HEK293 (cell line): ENCODE measurements at regions not wholly inside any gene's neighbourhood (a gene's known extent, or its start where the extent isn't known, plus 50 kb on each side); places are given as distances from the start of the nearest gene placed in this dataset.

Experiments used
- CTCF ChIA-PET: fragments of 350-600 bp; formaldehyde crosslinking; extraction: SDS; loops from one replicate; lab custom pipeline; 2021; ENCODE audit warnings: antibody characterized with exemption; lab: Yijun Ruan, JAX
- POLR2A ChIA-PET: fragments of 300-600 bp; formaldehyde crosslinking; extraction: SDS; loops from one replicate; lab custom pipeline; 2020; ENCODE audit warnings: antibody characterized with exemption, inconsistent platforms; lab: Yijun Ruan, JAX
- H3K27ac ChIP-seq: fragments of 200-500 bp; sonication (Bioruptor generic); 2 replicates; pipeline ENCODE4 v1.5.1; 2014; ENCODE audit warnings: low read depth, low read length, control low read depth, inconsistent platforms; ENCODE audit errors: extremely low read depth
- H3K36me3 ChIP-seq, 2 experiments: fragments of 200-500 bp in 1 of 2; sonication (Bioruptor generic) in 1 of 2; 1 replicate in 1 of 2; 2 replicates in 1 of 2; pipeline ENCODE4 v1.5.1; 2014 to 2017; ENCODE audit warnings: inconsistent platforms in 2 of 2, low read length in 2 of 2; ENCODE audit not compliant: control insufficient read depth in 2 of 2, insufficient read depth in 1 of 2
- H3K4me1 ChIP-seq: fragments of 200-500 bp; sonication (Bioruptor generic); 2 replicates; pipeline ENCODE4 v1.5.1; 2014; ENCODE audit warnings: mild to moderate bottlenecking, low read length, inconsistent platforms; ENCODE audit not compliant: control insufficient read depth, insufficient read depth
- H3K4me3 ChIP-seq: 2 replicates; pipeline ENCODE4 v1.5.1; 2011; ENCODE audit warnings: low read depth, mild to moderate bottlenecking, control low read depth, low read length, moderate library complexity
- H3K9me3 ChIP-seq: fragments of 200-500 bp; sonication (Bioruptor generic); 2 replicates; pipeline ENCODE4 v1.5.1; 2014; ENCODE audit warnings: low read depth, low read length, inconsistent platforms; ENCODE audit not compliant: control insufficient read depth, insufficient read depth
- BCL6B ChIP-seq: fragments of 450-650 bp; formaldehyde crosslinking; IDR thresholded peaks from 2 replicates; pipeline ENCODE4 v1.5.1; 2017; ENCODE audit warnings: missing biosample characterization, missing genetic modification characterization
- HIC1 ChIP-seq: fragments of 450-650 bp; formaldehyde crosslinking; IDR thresholded peaks from 2 replicates; pipeline ENCODE4 v1.5.1; 2016; ENCODE audit warnings: missing biosample characterization, missing genetic modification characterization
- INSM2 ChIP-seq: fragments of 450-650 bp; formaldehyde crosslinking; IDR thresholded peaks from 2 replicates; pipeline ENCODE4 v1.5.1; 2016; ENCODE audit warnings: missing biosample characterization, missing genetic modification characterization
- KLF16 ChIP-seq: fragments of 450-650 bp; formaldehyde crosslinking; IDR thresholded peaks from 2 replicates; pipeline ENCODE4 v1.5.1; 2017; ENCODE audit warnings: missing biosample characterization, missing genetic modification characterization
- MYNN ChIP-seq: fragments of 450-650 bp; formaldehyde crosslinking; IDR thresholded peaks from 2 replicates; pipeline ENCODE4 v1.5.1; 2016; ENCODE audit warnings: missing biosample characterization, missing genetic modification characterization, borderline replicate concordance
- PRDM4 ChIP-seq: fragments of 450-650 bp; formaldehyde crosslinking; IDR thresholded peaks from 2 replicates; pipeline ENCODE4 v1.5.1; 2017; ENCODE audit warnings: missing biosample characterization, missing genetic modification characterization
- SCRT1 ChIP-seq: fragments of 450-650 bp; formaldehyde crosslinking; IDR thresholded peaks from 2 replicates; pipeline ENCODE4 v1.5.1; 2016; ENCODE audit warnings: missing biosample characterization, missing genetic modification characterization, borderline replicate concordance
- SCRT2 ChIP-seq: fragments of 450-650 bp; formaldehyde crosslinking; IDR thresholded peaks from 2 replicates; pipeline ENCODE4 v1.5.1; 2016; ENCODE audit warnings: missing biosample characterization, missing genetic modification characterization
- ZBTB44 ChIP-seq: fragments of 450-650 bp; IDR thresholded peaks from 2 replicates; pipeline ENCODE4 v1.5.1; 2018; ENCODE audit warnings: missing biosample characterization, mild to moderate bottlenecking, missing genetic modification characterization
- ZNF140 ChIP-seq: fragments of 450-650 bp; formaldehyde crosslinking; IDR thresholded peaks from 2 replicates; pipeline ENCODE4 v1.5.1; 2016; ENCODE audit warnings: missing biosample characterization, missing genetic modification characterization
- ZNF146 ChIP-seq: fragments of 450-650 bp; formaldehyde crosslinking; IDR thresholded peaks from 2 replicates; pipeline ENCODE4 v1.5.1; 2016; ENCODE audit warnings: missing biosample characterization, missing genetic modification characterization
- ZNF26 ChIP-seq: fragments of 450-650 bp; formaldehyde crosslinking; IDR thresholded peaks from 2 replicates; pipeline ENCODE4 v1.5.1; 2016; ENCODE audit warnings: missing biosample characterization, missing genetic modification characterization
- ZNF266 ChIP-seq: fragments of 450-650 bp; formaldehyde crosslinking; IDR thresholded peaks from 2 replicates; pipeline ENCODE4 v1.5.1; 2016; ENCODE audit warnings: missing biosample characterization, missing genetic modification characterization, low read depth
- ZNF423 ChIP-seq: fragments of 450-650 bp; formaldehyde crosslinking; IDR thresholded peaks from 2 replicates; pipeline ENCODE4 v1.5.1; 2016; ENCODE audit warnings: missing biosample characterization, missing genetic modification characterization
- ZNF514 ChIP-seq: fragments of 450-650 bp; formaldehyde crosslinking; IDR thresholded peaks from 2 replicates; pipeline ENCODE4 v1.5.1; 2016; ENCODE audit warnings: missing biosample characterization, missing genetic modification characterization
- ZNF596 ChIP-seq: fragments of 450-650 bp; IDR thresholded peaks from 2 replicates; pipeline ENCODE4 v1.5.0; 2018; ENCODE audit warnings: missing biosample characterization, mild to moderate bottlenecking, missing genetic modification characterization, moderate library complexity
- ZNF621 ChIP-seq: fragments of 450-650 bp; formaldehyde crosslinking; IDR thresholded peaks from 2 replicates; pipeline ENCODE4 v1.5.1; 2017; ENCODE audit warnings: missing biosample characterization, missing genetic modification characterization
- ZNF777 ChIP-seq: fragments of 450-650 bp; formaldehyde crosslinking; IDR thresholded peaks from 2 replicates; pipeline ENCODE4 v1.5.1; 2017; ENCODE audit warnings: missing biosample characterization, missing genetic modification characterization, borderline replicate concordance
- ZSCAN23 ChIP-seq: fragments of 450-650 bp; formaldehyde crosslinking; IDR thresholded peaks from 2 replicates; pipeline ENCODE4 v1.5.1; 2016; ENCODE audit warnings: missing biosample characterization, missing genetic modification characterization
- ZXDB ChIP-seq: fragments of 450-650 bp; formaldehyde crosslinking; IDR thresholded peaks from 2 replicates; pipeline ENCODE4 v1.5.1; 2016; ENCODE audit warnings: missing biosample characterization, missing genetic modification characterization

- Histone ChIP-seq H3K9me3 (no peaks in the 10 kb centered on the region), H3K4me3 (no peak overlapping the region), H3K27ac (no peak overlapping the region), H3K36me3 (no peaks in the 10 kb centered on the region), H3K4me1 (no peaks in the 10 kb centered on the region)
- CTCF ChIA-PET = no interaction called here
- TF ChIP-seq ZSCAN23 (no peak), KLF16 (tag by site-specific recombination) (no peak), ZNF596 (no peak), SCRT2 (tag by site-specific recombination) (no peak), ZNF146 (tag by site-specific recombination) (no peak), ZXDB (tag by site-specific recombination) (no peak), ZNF26 (tag by site-specific recombination) (no peak), INSM2 (tag by site-specific recombination) (no peak), ZNF423 (tag by site-specific recombination) (no peak), ZNF514 (no peak), ZNF777 (tag by site-specific recombination) (no peak), MYNN (tag by site-specific recombination) (no peak), ZNF621 (tag by site-specific recombination) (no peak), BCL6B (tag by site-specific recombination) (no peak)
- POLR2A ChIA-PET = no interaction called here
Measured at GRCh38 chr18:1846640-1847039, 724.7 kb downstream of the METTL4 start.

- H3K27ac ChIP-seq = no peak overlapping the region
- POLR2A ChIA-PET = no interaction called here
- TF ChIP-seq ZNF266 (no peak), ZNF423 (tag by site-specific recombination) (no peak), ZBTB44 (tag by site-specific recombination) (no peak), PRDM4 (tag by site-specific recombination) (no peak), HIC1 (no peak), ZNF140 (tag by site-specific recombination) (no peak), SCRT1 (tag by site-specific recombination) (no peak)
- H3K4me3 ChIP-seq = no peak overlapping the region
- CTCF ChIA-PET = no interaction called here
- H3K9me3 ChIP-seq = no peaks in the 10 kb centered on the region
- no peaks in the 10 kb centered on the region for H3K4me1 ChIP-seq
- no peaks in the 10 kb centered on the region for H3K36me3 ChIP-seq
Measured at GRCh38 chr18:1848716-1849115, 722.6 kb downstream of the METTL4 start.
